Embryonic facial prominence (tissue), 1 donor: ENCODE measurements at regions not wholly inside any gene's neighbourhood (a gene's known extent, or its start where the extent isn't known, plus 50 kb on each side); places are given as distances from the start of the nearest gene placed in this dataset.

Source experiments
- DNase-seq: peaks from one replicate; pipeline ENCODE4 v3.0.0-alpha.2; 2016; ENCODE audit errors: extremely low spot score

DNA sequence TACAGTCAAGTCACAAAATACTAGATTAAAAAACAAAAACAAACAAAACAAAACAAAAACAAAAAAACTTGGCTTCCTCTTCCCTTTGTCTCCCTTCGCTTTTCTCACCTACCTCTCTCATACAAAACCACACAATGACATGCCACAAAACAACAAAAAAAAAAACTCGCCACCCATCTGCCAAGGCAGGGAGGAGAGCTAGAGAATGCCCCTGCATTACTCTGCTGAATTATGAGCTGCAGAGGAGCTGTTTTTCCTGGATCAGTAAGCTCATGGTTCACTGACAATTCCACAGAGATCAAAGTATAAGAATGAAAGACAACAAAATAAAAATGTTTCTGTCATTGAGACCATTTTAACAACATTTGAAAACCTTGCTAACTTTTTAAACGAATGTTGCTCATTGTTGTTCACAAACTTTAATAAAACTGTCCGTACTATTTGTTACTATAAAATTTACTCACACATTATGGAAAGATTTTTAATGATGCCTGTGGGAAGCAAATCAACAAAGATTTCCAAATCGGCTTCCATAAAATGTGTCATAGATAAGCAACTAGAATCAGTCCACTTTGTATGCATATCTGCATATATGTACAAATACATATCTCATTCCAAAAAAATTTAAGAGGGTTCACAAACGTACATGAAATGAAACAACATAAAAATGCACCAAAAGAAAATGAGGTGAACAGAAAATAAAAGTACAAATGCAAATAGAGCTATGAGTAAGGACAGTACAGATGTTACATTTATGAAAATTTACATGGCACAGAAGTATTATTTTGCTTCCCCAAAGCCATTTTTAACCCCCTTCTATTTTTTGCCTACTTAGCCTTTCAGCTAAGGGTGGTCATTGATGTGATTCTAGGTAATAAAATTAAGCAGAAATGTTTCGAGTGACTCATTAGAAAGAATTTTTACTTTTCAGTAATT lies 252.4 kb upstream of the FAT4 start:
- no peak for DNase-seq

- no peak for DNase-seq
These were observed 254.4 kb upstream of the FAT4 start for GRCh38 chr4:125060376-125060775.

GRCh38 chr4:125049711-125050110 lies 265.0 kb upstream of the FAT4 start:
- DNase-seq = no peak

GRCh38 chr4:125045311-125045710 lies 269.4 kb upstream of the FAT4 start:
- no peak for DNase-seq

- no peak for DNase-seq
These were observed 269.9 kb upstream of the FAT4 start for GRCh38 chr4:125044886-125045285.

- DNase-seq = no peak
These were observed 271.3 kb upstream of the FAT4 start for GRCh38 chr4:125043486-125043885.

DNA sequence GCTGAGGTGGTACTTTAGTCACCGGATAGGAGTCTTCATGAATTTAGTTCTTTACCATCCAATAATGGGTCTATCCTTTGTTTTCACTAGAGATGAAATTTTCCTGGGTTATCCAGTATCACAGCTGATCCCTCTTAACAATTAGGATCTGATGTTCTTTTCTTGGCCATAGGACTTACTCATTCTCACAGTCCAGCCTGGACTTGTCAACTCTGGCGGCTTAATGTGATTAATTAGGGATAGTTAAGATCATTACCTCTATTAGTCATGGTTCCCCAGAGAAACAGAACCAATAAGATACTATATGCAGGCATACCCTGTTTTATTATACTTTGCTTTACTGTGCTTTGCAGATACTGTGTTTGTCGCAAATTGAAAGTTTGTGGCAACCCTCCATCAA lies 272.7 kb upstream of the FAT4 start:
- DNase-seq = no peak

DNA sequence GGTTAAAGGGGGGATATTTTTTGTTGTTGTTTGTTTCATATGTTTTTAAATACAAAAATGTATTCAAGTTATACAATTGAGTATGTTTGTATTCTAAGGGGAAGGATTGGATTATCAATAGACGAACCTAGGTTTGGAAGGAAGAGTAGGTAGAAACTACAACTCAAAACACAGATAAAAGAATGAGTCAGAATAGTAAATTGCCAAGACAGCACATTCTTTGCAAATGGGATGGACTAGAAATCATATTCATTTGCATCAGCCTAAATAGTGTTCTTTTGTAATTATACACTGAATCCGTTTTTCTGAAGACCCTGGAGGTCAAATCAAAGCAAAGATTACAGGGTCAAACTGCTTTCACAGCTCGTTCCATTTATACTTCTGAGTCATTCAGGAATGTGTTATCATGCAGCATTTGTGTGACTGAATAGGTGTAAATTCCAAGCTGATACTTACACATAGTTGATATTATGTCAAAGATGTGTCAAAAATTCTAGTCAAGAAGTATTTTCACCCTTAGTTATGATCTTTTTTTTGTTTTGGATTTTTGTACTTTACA lies 273.3 kb upstream of the FAT4 start:
- DNase-seq = no peak

GRCh38 chr4:125039550-125039949 lies 275.2 kb upstream of the FAT4 start:
- DNase-seq = no peak

GRCh38 chr4:125022855-125023501 lies 291.8 kb upstream of the FAT4 start:
- DNase-seq = no peak

DNA sequence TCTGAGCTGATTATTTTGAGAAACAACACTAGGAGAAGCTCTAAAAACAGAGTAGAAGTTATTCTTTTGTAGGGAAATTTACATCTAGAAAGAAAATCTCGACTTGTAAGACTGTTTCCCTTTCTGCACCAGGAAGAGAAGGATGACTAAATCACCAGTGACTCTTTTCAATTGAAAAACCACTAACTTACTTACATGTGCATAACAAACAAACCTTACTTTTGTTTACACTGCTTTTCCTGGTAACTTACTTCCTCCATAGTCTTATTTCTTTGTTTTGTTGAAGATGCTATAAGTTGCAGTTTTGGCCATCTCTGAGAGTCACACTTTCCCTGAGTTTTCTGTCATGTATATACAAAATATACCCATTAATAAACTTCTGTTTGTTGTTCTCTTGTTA lies 293.6 kb upstream of the FAT4 start:
- no peak for DNase-seq

DNA sequence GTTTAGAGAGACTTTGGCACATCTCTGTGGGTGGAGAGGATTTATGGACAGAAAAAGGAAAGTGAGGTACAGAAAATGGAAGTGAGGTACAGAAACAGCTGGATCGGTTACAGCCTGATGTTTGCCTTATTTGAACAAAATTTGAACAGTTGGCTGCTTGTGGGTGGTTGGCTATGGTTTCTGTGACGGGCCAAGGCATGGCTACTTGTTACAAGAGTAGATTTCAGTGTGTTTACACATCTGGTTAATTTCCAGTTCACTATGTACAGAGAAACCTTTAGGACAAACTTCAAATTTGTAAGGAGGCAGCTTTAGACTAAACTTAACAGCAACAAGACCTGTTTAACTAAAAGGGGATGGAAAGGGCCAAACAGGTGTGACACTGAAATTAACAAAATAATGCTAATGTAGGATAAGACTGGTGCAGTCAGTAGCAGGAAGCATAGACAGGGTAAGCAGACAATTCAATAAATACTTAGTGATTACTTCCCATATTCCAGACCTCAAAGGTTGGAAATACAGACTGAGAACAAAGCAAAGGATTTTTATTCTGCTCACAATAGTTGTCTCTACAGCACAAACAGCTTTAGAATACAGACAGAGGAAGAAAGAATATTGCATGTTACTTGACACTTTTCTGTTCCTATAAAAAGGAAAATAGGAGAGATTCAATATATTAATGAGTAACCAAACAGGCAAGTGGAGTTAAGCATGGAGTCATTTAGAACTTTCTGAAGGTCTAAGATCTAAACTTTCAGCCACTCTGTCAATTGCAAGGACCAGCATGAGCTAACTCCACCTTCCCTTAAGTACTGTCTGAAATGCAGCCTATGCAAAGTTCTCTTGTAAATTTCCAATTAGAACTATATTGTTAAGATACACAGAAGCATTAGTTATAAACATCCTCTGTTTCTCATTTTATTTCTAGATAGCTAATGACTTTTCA lies 294.4 kb upstream of the FAT4 start:
- no peak for DNase-seq

DNA sequence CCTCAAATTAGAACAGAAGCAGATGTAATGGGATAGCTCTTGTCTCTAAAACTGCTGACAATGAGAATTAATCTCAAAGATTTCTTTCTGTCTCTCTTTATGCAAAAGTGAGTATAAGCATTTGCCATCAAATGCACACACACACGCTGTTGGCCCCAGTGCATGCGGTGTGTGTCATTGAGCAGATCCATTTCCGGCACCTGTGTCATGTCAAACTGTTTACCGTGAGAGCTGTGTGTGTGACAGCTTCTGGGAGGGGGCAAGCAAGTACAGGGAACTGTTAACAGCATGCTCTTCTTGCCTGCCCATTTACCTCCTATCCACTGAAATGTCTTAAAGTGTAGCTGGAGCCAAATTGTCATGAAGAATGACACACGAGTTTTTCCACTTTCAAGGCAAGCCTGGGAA lies 297.9 kb upstream of the FAT4 start:
- DNase-seq = no peak

DNA sequence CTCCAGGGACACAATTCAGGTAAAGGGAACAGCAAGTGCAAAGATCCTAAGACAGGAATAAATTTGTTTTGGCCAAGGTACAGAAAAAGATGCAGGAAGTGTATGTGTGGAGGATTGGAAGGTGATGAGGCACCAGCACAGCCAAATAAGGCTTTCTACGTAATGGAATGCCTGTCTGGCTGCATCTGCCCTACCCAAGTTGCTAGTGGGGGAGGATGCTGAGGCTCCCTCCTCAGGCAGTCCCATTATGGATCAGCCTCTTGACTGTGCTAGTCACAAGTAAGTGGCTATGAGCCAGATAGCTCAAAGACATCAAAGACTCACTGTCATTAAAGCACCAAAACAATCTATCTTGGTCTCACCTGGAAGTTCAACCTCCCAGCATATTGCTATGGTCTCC lies 300.9 kb upstream of the FAT4 start:
- DNase-seq = no peak

DNA sequence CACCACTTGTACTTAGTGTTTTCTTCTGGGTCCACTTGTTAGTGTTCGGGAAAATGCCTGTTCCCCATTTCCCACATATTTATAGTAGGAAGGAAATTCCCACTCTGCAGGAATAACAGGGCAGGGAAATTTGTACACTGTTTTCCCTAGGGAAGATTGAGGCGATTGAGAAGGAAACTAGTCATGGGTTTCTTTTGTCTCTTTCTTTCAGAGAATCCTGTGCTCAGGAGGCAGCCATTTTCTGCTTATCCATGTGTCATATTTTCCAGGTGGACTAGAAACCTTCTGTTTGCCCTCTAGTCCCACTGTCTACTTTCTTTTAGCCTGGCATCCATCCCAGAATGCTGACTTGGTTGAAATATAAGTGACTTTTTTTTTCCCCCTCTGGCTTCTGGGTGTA lies 299.1 kb upstream of the ANKRD50 start:
- DNase-seq = no peak

DNA sequence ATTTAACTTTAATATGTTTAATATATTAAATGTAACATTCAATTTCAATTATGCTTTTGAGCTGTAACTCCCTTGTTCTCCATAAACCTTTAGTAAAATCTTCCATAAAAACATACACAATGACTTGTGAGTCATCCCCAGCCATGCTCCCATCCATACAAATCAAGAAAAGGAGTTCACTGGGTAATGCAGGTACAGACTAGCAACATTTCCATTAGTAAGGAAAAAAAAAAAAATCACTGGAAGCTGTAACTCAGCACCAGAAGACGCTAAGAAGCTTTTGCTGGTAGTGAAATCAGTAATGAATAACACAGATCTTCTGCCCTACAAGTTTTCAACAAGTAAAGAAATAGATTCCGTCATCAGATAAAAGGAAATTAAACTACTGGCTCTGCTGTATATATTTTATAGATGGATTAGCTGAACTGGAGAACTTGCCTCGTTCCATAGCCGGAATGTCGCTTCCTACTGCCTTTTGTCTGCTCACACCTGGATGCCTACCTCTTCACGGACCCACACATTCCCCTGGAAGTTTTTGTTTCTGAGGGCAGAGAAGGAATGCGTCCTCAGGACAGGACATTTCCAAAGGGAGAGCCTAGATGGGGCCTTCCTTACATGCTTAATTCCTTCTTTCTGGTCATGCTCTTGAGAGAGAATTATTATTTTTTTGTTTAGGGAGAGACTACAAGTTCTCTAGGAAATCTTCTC lies 298.4 kb upstream of the ANKRD50 start:
- no peak for DNase-seq

- no peak for DNase-seq
These were observed 296.1 kb upstream of the ANKRD50 start for GRCh38 chr4:125008676-125009075.

GRCh38 chr4:125004676-125005075 lies 292.1 kb upstream of the ANKRD50 start:
- no peak for DNase-seq

DNA sequence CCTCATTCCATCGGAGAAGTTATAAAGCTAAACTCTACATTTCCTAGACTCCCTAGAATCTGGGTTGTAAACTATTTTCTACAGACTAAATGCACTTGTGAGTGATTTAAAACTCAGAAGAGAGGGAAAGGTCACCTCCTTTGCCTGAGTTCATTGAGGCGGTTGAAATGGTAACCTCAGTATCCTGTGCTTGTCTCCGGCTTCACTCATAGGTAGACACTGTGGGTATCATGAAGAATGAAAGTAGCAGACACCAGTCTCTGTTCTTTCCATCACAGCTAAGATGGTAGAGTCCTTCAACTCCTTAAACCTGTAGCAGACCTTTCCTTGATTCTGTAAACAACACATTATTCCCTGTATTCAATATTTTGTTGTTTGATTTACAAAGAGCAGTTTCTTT lies 291.3 kb upstream of the ANKRD50 start:
- no peak for DNase-seq

DNA sequence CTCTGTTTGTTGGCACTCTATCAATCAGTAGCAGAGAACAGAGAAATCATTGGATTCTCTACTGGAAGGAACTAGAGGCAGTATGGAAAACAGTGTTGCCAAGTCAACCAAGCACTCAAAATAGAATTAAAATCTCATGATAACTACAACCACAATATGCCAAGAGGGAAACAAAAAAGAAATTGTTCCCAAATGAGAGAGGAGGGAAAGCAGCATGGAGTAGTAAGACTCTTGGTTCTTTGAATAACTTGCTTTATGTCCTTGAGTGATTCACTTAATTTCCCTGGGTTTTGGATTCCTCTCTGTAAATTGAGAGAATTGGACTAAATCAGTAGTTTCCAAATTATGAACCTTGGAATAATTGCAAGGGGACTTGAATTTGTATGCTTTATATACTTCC lies 285.5 kb upstream of the ANKRD50 start:
- DNase-seq = peak; percentile 69

DNA sequence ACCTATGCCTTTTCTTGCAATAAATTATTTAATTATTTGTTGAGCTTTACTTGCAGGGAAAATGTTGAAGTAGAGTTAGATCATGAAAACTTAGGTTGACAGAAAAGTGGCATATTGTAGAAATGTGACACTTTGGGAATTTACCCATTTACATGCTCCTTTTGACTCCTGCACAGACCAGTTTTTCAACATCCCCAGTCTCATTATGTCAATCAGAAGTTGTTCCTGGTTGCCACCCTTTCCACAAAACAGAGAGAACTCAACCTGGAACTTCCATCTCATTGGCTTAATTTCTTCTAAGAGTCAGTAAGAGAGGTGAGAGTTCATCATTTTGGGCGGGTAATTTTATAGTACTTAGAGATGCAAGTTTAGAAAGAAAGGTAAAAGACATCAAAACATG lies 284.6 kb upstream of the ANKRD50 start:
- DNase-seq = no peak
